ENCODE measurements at regions not wholly inside any gene's neighbourhood (a gene's known extent, or its start where the extent isn't known, plus 50 kb on each side); places are given as distances from the start of the nearest gene placed in this dataset.

- no peak for FAIRE-seq
- ChIA-PET CTCF (ENCODE audit: low intra/inter-chr PET ratio, low total read pairs) (no interaction called here), POLR2A (no interaction called here)
- Histone ChIP-seq H3K4me3 (replicated peaks in 1 of 3; ENCODE audit: insufficient read depth in 1 of 3, low read depth in 2 of 3, low read length in 3 of 3) (no peak overlapping the region), H2AFZ (ENCODE audit: low read length) (no peak overlapping the region), H3K27ac (ENCODE audit: extremely low read length, insufficient read depth, low read length) (no peak overlapping the region), H3K9ac (ENCODE audit: insufficient read depth, low read depth, low read length) (no peak overlapping the region), H3K4me2 (ENCODE audit: low read depth, low read length) (no peak overlapping the region), H3K4me1 (ENCODE audit: insufficient read depth, low read length) (no peaks in the 10 kb centered on the region), H3K36me3 (replicated peaks in 1 of 2; ENCODE audit: control insufficient read depth in 1 of 2, insufficient read depth in 2 of 2, low read length in 2 of 2) (no peaks in the 10 kb centered on the region), H4K20me1 (ENCODE audit: insufficient read depth, low read length) (no peaks in the 10 kb centered on the region), H3K9me3 (ENCODE audit: low read length) (no peaks in the 10 kb centered on the region), H3K79me2 (ENCODE audit: insufficient read depth, low read length) (no peaks in the 10 kb centered on the region), H3K27me3 (ENCODE audit: control insufficient read depth in 1 of 2, insufficient read depth in 2 of 2, low read length in 2 of 2) (no peaks in the 10 kb centered on the region; a peak in 1 of 5 replicates)
- TF ChIP-seq NFYC (CRISPR knock-in tag; IDR thresholded peaks at IDR 0.05) (no peak), MIER3 (CRISPR knock-in tag; IDR thresholded peaks at IDR 0.05; ENCODE audit: borderline replicate concordance) (no peak), FOXK1 (CRISPR knock-in tag; IDR thresholded peaks at IDR 0.05; ENCODE audit: borderline replicate concordance, low read depth) (no peak), ZNF878 (CRISPR knock-in tag; IDR thresholded peaks at IDR 0.05) (no peak), PCBP1 (IDR thresholded peaks at IDR 0.05; ENCODE audit: borderline replicate concordance, low read depth, low read length) (no peak), ARID5B (CRISPR knock-in tag; IDR thresholded peaks at IDR 0.05) (no peak), AKAP8 (CRISPR knock-in tag; IDR thresholded peaks at IDR 0.05) (no peak), HNF1A (IDR thresholded peaks at IDR 0.05; ENCODE audit: low read depth) (no peak), HNF1A (CRISPR knock-in tag; IDR thresholded peaks at IDR 0.05; ENCODE audit: borderline replicate concordance) (no peak), CHD2 (IDR thresholded peaks at IDR 0.05; ENCODE audit: low read depth, low read length) (no peak), PAWR (CRISPR knock-in tag; IDR thresholded peaks at IDR 0.05; ENCODE audit: borderline replicate concordance) (no peak), ZNF781 (CRISPR knock-in tag; IDR thresholded peaks at IDR 0.05; ENCODE audit: borderline replicate concordance, not compliant biosample characterization) (no peak), MED1 (CRISPR knock-in tag; IDR thresholded peaks at IDR 0.05) (no peak), NFYB (CRISPR knock-in tag; IDR thresholded peaks at IDR 0.05) (no peak), RNF2 (conservative IDR thresholded peaks at IDR 0.05; ENCODE audit: low read depth) (no peak), TFDP1 (CRISPR knock-in tag; IDR thresholded peaks at IDR 0.05; ENCODE audit: borderline replicate concordance) (no peak)
- 33% methylated on average over 1 of the region's 1 CpG for WGBS (ENCODE audit: low lambda C conversion rate)
- no peak for ATAC-seq
- in situ Hi-C loops (cut with HindIII; ENCODE audit: extremely low pct_ligation_motif_present, low pct_unique_long_range_greater_than_20kb) = no loop called here
- DNase-seq (ENCODE audit: low spot score) = no peak
- intact Hi-C loops (cut with micrococcal nuclease; ENCODE audit: unreplicated experiment) = no loop called here
- no TSS peak for BruUV-seq (replicated peaks)
These were observed 444.9 kb downstream of the RAPGEF2 start for GRCh38 chr4:159547645-159548308.
